A673 (cell line): ENCODE measurements at regions not wholly inside any gene's neighbourhood (a gene's known extent, or its start where the extent isn't known, plus 50 kb on each side); places are given as distances from the start of the nearest gene placed in this dataset.

ENCODE experiments used
- EZH2 ChIP-seq: fragments of 200-600 bp; sonication (generic); IDR thresholded peaks from 2 replicates; pipeline ENCODE4 v1.6.1; 2017; ENCODE audit warnings: borderline replicate concordance, low read depth, mild to moderate bottlenecking, mixed read lengths, antibody characterized with exemption, low read length; ENCODE audit not compliant: poor library complexity, severe bottlenecking
- TF ChIP-seq, protein P1 (sequence below): fragments of 300-800, 200-600 bp; sonication (generic); conservative IDR thresholded peaks from 2 replicates; pipeline ENCODE4 v1.5.1; 2017; ENCODE audit warnings: low read depth, mild to moderate bottlenecking, antibody characterized with exemption, low read length, moderate library complexity, mixed read lengths

DNA sequence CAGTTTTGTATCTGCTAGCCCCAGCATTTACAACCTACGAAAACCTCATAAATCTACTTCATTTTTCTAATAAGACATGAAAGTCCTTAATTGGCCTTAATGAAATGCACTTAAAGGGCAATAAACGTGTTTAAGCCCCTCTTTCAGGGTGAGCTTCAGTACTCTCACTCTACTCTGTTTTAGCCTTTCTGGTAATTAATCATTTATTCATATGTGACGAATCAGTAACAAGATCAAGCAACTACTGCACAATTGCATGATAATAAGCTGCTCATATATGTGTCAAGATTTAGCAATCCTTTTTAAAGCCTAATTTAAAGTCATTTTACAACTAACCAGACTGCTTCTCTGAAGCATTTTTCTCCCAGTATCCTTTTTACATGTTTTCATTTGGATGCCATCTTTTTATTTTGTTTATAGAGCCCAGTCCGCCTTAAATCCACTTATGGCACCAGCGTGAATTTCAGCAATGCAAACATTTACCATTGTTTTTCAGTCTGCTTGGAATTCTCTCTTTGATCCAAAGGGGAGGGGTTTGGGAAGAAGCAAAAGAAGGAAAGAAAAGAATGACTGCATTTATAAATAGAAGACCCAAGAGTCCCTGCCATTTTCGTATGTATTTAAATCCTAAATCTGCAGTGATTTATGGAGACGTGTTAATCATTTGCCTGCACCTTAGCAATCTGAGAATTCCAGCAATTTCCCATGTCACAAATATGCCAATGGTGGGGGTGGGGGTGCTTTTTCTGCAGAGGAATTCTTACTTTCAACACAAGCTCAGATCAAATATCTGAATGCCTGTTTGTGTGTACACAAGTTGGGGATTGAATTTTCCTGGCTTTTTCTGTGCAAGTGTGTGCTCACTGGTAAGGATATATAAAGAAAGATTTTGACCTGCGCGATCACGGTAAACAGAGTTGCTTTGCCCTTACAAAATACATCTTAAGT, 230.8 kb upstream of the TBC1D5 start:
- TF ChIP-seq EZH2, result no peak
- TF ChIP-seq, protein P1, sequence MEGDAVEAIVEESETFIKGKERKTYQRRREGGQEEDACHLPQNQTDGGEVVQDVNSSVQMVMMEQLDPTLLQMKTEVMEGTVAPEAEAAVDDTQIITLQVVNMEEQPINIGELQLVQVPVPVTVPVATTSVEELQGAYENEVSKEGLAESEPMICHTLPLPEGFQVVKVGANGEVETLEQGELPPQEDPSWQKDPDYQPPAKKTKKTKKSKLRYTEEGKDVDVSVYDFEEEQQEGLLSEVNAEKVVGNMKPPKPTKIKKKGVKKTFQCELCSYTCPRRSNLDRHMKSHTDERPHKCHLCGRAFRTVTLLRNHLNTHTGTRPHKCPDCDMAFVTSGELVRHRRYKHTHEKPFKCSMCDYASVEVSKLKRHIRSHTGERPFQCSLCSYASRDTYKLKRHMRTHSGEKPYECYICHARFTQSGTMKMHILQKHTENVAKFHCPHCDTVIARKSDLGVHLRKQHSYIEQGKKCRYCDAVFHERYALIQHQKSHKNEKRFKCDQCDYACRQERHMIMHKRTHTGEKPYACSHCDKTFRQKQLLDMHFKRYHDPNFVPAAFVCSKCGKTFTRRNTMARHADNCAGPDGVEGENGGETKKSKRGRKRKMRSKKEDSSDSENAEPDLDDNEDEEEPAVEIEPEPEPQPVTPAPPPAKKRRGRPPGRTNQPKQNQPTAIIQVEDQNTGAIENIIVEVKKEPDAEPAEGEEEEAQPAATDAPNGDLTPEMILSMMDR, result no peak
